ENCODE measurements at regions not wholly inside any gene's neighbourhood (a gene's known extent, or its start where the extent isn't known, plus 50 kb on each side); places are given as distances from the start of the nearest gene placed in this dataset.
A peak's percentile ranks its signal among the peaks of the same experiment; 100 is the strongest.
"Not testable (repeated sequence)": the region's sequence is repeated elsewhere in the genome, so short reads cannot be mapped to it uniquely, and the experiment has no call there.

- Histone ChIP-seq H3K4me1 (ENCODE audit: control insufficient read depth, insufficient read depth, low read length) (no peaks in the 10 kb centered on the region), H3K4me3 (ENCODE audit: low read depth, low read length) (no peak overlapping the region), H3K36me3 (ENCODE audit: control insufficient read depth, insufficient read depth, low read length) (no peaks in the 10 kb centered on the region), H3K27ac (ENCODE audit: low read depth, low read length) (no peak overlapping the region), H3K9me3 (ENCODE audit: control insufficient read depth, insufficient read depth, low read depth, low read length) (no peaks in the 10 kb centered on the region), H3K27me3 (ENCODE audit: control insufficient read depth, insufficient read depth, low read length) (no peaks in the 10 kb centered on the region), H3K9ac (ENCODE audit: low read length) (no peak overlapping the region)
Observed at GRCh38 chr18:65620076-65620696, 130.6 kb upstream of the CDH7 start.

GRCh38 chr18:65610939-65611338 lies 139.9 kb upstream of the CDH7 start:
- H3K9me3 ChIP-seq (ENCODE audit: control insufficient read depth, insufficient read depth, low read depth, low read length) = no peaks in the 10 kb centered on the region
- H3K27ac ChIP-seq (ENCODE audit: low read depth, low read length) = peak overlapping the region; percentile 50; the same call in 1 of the 2 replicates
- H3K9ac ChIP-seq (ENCODE audit: low read length) = no peak overlapping the region
- no peaks in the 10 kb centered on the region for H3K36me3 ChIP-seq (ENCODE audit: control insufficient read depth, insufficient read depth, low read length)
- H3K4me1 ChIP-seq (ENCODE audit: control insufficient read depth, insufficient read depth, low read length) = peaks cover 17% of the 10 kb centered on the region
- peaks cover 25% of the 10 kb centered on the region; the same call in 1 of the 2 replicates for H3K27me3 ChIP-seq (ENCODE audit: control insufficient read depth, insufficient read depth, low read length)
- H3K4me3 ChIP-seq (ENCODE audit: low read depth, low read length) = 0 out of 2 replicates have a peak overlapping the region, but pooled peaks have one; percentile 11

- Histone ChIP-seq H3K9me3 (ENCODE audit: control insufficient read depth, insufficient read depth, low read depth, low read length) (no peaks in the 10 kb centered on the region), H3K9ac (ENCODE audit: low read length) (no peak overlapping the region), H3K4me1 (ENCODE audit: control insufficient read depth, insufficient read depth, low read length) (peaks cover 17% of the 10 kb centered on the region), H3K27ac (ENCODE audit: low read depth, low read length) (no peak overlapping the region), H3K4me3 (ENCODE audit: low read depth, low read length) (no peak overlapping the region), H3K27me3 (ENCODE audit: control insufficient read depth, insufficient read depth, low read length) (peaks cover 25% of the 10 kb centered on the region; the same call in 1 of the 2 replicates), H3K36me3 (ENCODE audit: control insufficient read depth, insufficient read depth, low read length) (no peaks in the 10 kb centered on the region)
Observed at GRCh38 chr18:65608471-65608870, 142.3 kb upstream of the CDH7 start.

- H3K9ac ChIP-seq (ENCODE audit: low read length) = no peak overlapping the region
- H3K4me1 ChIP-seq (ENCODE audit: control insufficient read depth, insufficient read depth, low read length) = peaks cover 17% of the 10 kb centered on the region
- H3K36me3 ChIP-seq (ENCODE audit: control insufficient read depth, insufficient read depth, low read length) = no peaks in the 10 kb centered on the region
- no peaks in the 10 kb centered on the region for H3K9me3 ChIP-seq (ENCODE audit: control insufficient read depth, insufficient read depth, low read depth, low read length)
- H3K4me3 ChIP-seq (ENCODE audit: low read depth, low read length) = no peak overlapping the region
- peaks cover 14% of the 10 kb centered on the region; the same call in 1 of the 2 replicates for H3K27me3 ChIP-seq (ENCODE audit: control insufficient read depth, insufficient read depth, low read length)
- no peak overlapping the region for H3K27ac ChIP-seq (ENCODE audit: low read depth, low read length)
Observed at GRCh38 chr18:65607161-65607560, 143.7 kb upstream of the CDH7 start.

GRCh38 chr18:65606551-65607130 lies 144.2 kb upstream of the CDH7 start:
- H3K27me3 ChIP-seq (ENCODE audit: control insufficient read depth, insufficient read depth, low read length) = peaks cover 8% of the 10 kb centered on the region; the same call in 1 of the 2 replicates
- no peak overlapping the region for H3K9ac ChIP-seq (ENCODE audit: low read length)
- H3K27ac ChIP-seq (ENCODE audit: low read depth, low read length) = no peak overlapping the region
- no peaks in the 10 kb centered on the region for H3K36me3 ChIP-seq (ENCODE audit: control insufficient read depth, insufficient read depth, low read length)
- H3K4me3 ChIP-seq (ENCODE audit: low read depth, low read length) = no peak overlapping the region
- peaks cover 13% of the 10 kb centered on the region for H3K4me1 ChIP-seq (ENCODE audit: control insufficient read depth, insufficient read depth, low read length)
- H3K9me3 ChIP-seq (ENCODE audit: control insufficient read depth, insufficient read depth, low read depth, low read length) = no peaks in the 10 kb centered on the region

GRCh38 chr18:65605352-65605751 lies 145.5 kb upstream of the CDH7 start:
- H3K27me3 ChIP-seq (ENCODE audit: control insufficient read depth, insufficient read depth, low read length); H3K4me1 ChIP-seq (ENCODE audit: control insufficient read depth, insufficient read depth, low read length); H3K9ac ChIP-seq (ENCODE audit: low read length); H3K27ac ChIP-seq (ENCODE audit: low read depth, low read length); H3K36me3 ChIP-seq (ENCODE audit: control insufficient read depth, insufficient read depth, low read length); H3K4me3 ChIP-seq (ENCODE audit: low read depth, low read length); H3K9me3 ChIP-seq (ENCODE audit: control insufficient read depth, insufficient read depth, low read depth, low read length): not testable (repeated sequence)

- no peaks in the 10 kb centered on the region for H3K9me3 ChIP-seq (ENCODE audit: control insufficient read depth, insufficient read depth, low read depth, low read length)
- no peaks in the 10 kb centered on the region for H3K27me3 ChIP-seq (ENCODE audit: control insufficient read depth, insufficient read depth, low read length)
- no peak overlapping the region for H3K4me3 ChIP-seq (ENCODE audit: low read depth, low read length)
- H3K27ac ChIP-seq (ENCODE audit: low read depth, low read length) = no peak overlapping the region
- no peaks in the 10 kb centered on the region for H3K36me3 ChIP-seq (ENCODE audit: control insufficient read depth, insufficient read depth, low read length)
- no peaks in the 10 kb centered on the region for H3K4me1 ChIP-seq (ENCODE audit: control insufficient read depth, insufficient read depth, low read length)
- H3K9ac ChIP-seq (ENCODE audit: low read length) = no peak overlapping the region
Observed at GRCh38 chr18:65601775-65602174, 149.0 kb upstream of the CDH7 start.

- no peak overlapping the region for H3K9ac ChIP-seq (ENCODE audit: low read length)
- no peak overlapping the region for H3K27ac ChIP-seq (ENCODE audit: low read depth, low read length)
Observed at GRCh38 chr18:65592435-65592834, 158.4 kb upstream of the CDH7 start.

GRCh38 chr18:65587491-65587890 lies 163.3 kb upstream of the CDH7 start:
- H3K9ac ChIP-seq (ENCODE audit: low read length) = no peak overlapping the region
- no peak overlapping the region for H3K27ac ChIP-seq (ENCODE audit: low read depth, low read length)
- no peaks in the 10 kb centered on the region for H3K36me3 ChIP-seq (ENCODE audit: control insufficient read depth, insufficient read depth, low read length)
- no peaks in the 10 kb centered on the region for H3K9me3 ChIP-seq (ENCODE audit: control insufficient read depth, insufficient read depth, low read depth, low read length)
- H3K4me3 ChIP-seq (ENCODE audit: low read depth, low read length) = no peak overlapping the region
- no peaks in the 10 kb centered on the region for H3K27me3 ChIP-seq (ENCODE audit: control insufficient read depth, insufficient read depth, low read length)
- no peaks in the 10 kb centered on the region for H3K4me1 ChIP-seq (ENCODE audit: control insufficient read depth, insufficient read depth, low read length)

More at GRCh38 chr18:65592435-65592834, 158.4 kb upstream of the CDH7 start:
- Histone ChIP-seq H3K27me3 (ENCODE audit: control insufficient read depth, insufficient read depth, low read length) (no peaks in the 10 kb centered on the region), H3K4me3 (ENCODE audit: low read depth, low read length) (no peak overlapping the region), H3K4me1 (ENCODE audit: control insufficient read depth, insufficient read depth, low read length) (0 out of 2 replicates have a peak, but pooled peaks cover 3% of the 10 kb centered on the region), H3K9me3 (ENCODE audit: control insufficient read depth, insufficient read depth, low read depth, low read length) (no peaks in the 10 kb centered on the region), H3K36me3 (ENCODE audit: control insufficient read depth, insufficient read depth, low read length) (no peaks in the 10 kb centered on the region)

- not testable (repeated sequence) for H3K36me3 ChIP-seq (ENCODE audit: control insufficient read depth, insufficient read depth, low read length); H3K9me3 ChIP-seq (ENCODE audit: control insufficient read depth, insufficient read depth, low read depth, low read length)
Observed at GRCh38 chr18:65582094-65582493, 168.7 kb upstream of the CDH7 start.

GRCh38 chr18:65568866-65569265 lies 181.9 kb upstream of the CDH7 start:
- H3K36me3 ChIP-seq (ENCODE audit: control insufficient read depth, insufficient read depth, low read length) = no peaks in the 10 kb centered on the region
- peaks cover 6% of the 10 kb centered on the region; the same call in 1 of the 2 replicates for H3K9me3 ChIP-seq (ENCODE audit: control insufficient read depth, insufficient read depth, low read depth, low read length)
- H3K4me1 ChIP-seq (ENCODE audit: control insufficient read depth, insufficient read depth, low read length) = no peaks in the 10 kb centered on the region
- H3K9ac ChIP-seq (ENCODE audit: low read length) = no peak overlapping the region
- H3K27me3 ChIP-seq (ENCODE audit: control insufficient read depth, insufficient read depth, low read length) = no peaks in the 10 kb centered on the region
- H3K27ac ChIP-seq (ENCODE audit: low read depth, low read length) = no peak overlapping the region
- H3K4me3 ChIP-seq (ENCODE audit: low read depth, low read length) = no peak overlapping the region

More at GRCh38 chr18:65582094-65582493, 168.7 kb upstream of the CDH7 start:
- H3K4me3 ChIP-seq (ENCODE audit: low read depth, low read length); H3K27me3 ChIP-seq (ENCODE audit: control insufficient read depth, insufficient read depth, low read length); H3K27ac ChIP-seq (ENCODE audit: low read depth, low read length); H3K9ac ChIP-seq (ENCODE audit: low read length); H3K4me1 ChIP-seq (ENCODE audit: control insufficient read depth, insufficient read depth, low read length): not testable (repeated sequence)

Measured in HUES6 (cell line).